Heart left ventricle (tissue), 13 donors: ENCODE measurements at regions not wholly inside any gene's neighbourhood (a gene's known extent, or its start where the extent isn't known, plus 50 kb on each side); places are given as distances from the start of the nearest gene placed in this dataset.

Source experiments
- POLR2A ChIP-seq, 2 donors: fragments of 450-650 bp; IDR thresholded peaks; one replicate each; pipeline ENCODE4 v1.6.1; 2017; ENCODE audit warnings: antibody characterized with exemption in 2 of 2, mild to moderate bottlenecking in 2 of 2, moderate library complexity in 2 of 2
- TF ChIP-seq, protein P1 (sequence below), 12 donors: fragments of 200-600 bp; sonication (generic) in 4 of 12; IDR thresholded peaks; one replicate each; pipeline versions ENCODE4 v1.5.0 to v1.8.0; 2018 to 2022; ENCODE audit warnings: antibody characterized with exemption in 12 of 12, mild to moderate bottlenecking in 5 of 12
- donor health status: ischemic (EF 13 %, LVEDD 7.1; RV severe dilation, severe dysfunction).
- donor health status: DM: no; HTN: yes; CAD: no.
- donor health status: DM: no; HTN: no; CAD: no.
- donor health status: ischemic (EF 25% LVEDD 6.9; RV normal size, moderate dysfunction).
- donor health status: ischemic (EF 25% LVEDD 5.7; RV mildly dilated, moderate dysfunction).
- donor health status: ischemic (EF 35%, LVEDD 5.7; RV mildly dilated, moderate dysfunction).
- donor health status: nonischemic (EF 11% LVEDD 7.7; RV severe dilation, severe dysfunction).
- donor health status: DM: yes; HTN: yes; CAD: no.
- donor health status: PGD.
- donor health status: ischemic (EF 29% LVEDD 5.4; RV normal size, mild dysfunction).
- donor health status: nonischemic (EF 23%, LVEDD 6.1; RV moderate dilation, normal function).

DNA sequence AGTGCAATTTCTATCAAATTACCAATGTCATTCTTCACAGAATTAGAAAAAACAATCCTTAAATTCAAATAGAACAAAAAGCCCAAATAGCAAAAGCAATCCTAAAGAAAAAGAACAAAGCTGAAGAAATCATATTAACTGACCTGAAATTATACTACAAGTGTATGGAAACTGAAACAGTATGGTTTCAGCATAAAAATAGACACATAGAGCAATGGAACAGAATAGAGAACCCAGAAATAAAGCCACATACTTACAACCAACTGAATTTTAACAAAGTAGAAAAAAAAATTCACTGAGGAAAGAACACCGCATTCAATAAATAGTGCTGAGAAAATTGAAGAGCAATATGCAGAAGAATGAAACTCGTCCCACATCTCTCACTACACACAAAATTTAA lies 142.0 kb upstream of the CHRM2 start:
- TF ChIP-seq, protein P1, sequence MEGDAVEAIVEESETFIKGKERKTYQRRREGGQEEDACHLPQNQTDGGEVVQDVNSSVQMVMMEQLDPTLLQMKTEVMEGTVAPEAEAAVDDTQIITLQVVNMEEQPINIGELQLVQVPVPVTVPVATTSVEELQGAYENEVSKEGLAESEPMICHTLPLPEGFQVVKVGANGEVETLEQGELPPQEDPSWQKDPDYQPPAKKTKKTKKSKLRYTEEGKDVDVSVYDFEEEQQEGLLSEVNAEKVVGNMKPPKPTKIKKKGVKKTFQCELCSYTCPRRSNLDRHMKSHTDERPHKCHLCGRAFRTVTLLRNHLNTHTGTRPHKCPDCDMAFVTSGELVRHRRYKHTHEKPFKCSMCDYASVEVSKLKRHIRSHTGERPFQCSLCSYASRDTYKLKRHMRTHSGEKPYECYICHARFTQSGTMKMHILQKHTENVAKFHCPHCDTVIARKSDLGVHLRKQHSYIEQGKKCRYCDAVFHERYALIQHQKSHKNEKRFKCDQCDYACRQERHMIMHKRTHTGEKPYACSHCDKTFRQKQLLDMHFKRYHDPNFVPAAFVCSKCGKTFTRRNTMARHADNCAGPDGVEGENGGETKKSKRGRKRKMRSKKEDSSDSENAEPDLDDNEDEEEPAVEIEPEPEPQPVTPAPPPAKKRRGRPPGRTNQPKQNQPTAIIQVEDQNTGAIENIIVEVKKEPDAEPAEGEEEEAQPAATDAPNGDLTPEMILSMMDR (IDR thresholded peaks at IDR 0.05) = no peak
- no peak for TF ChIP-seq POLR2A (IDR thresholded peaks at IDR 0.05)
